ENCODE measurements at regions not wholly inside any gene's neighbourhood (a gene's known extent, or its start where the extent isn't known, plus 50 kb on each side); places are given as distances from the start of the nearest gene placed in this dataset.

DNA sequence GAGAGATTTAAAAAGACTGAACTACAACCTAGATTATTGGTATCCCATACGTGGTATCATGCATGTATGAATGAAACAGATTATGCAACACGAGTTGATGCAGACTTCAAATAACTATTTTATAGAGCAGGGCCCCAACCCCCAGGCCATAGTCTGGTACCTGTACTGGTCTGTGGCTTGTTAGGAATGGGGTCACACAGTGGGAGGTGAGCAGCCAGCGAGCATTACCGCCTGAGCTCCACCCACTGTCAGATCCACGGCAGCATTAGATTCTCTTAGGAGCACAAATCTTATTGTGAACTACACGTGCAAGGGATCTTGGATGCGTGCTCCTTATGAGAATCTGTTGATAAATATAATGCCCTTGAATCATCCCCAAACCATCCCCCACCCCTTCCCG lies 320.2 kb downstream of the TBC1D4 start:
- Mint-ChIP-seq H3K27ac (no peak overlapping the region), H3K36me3 (ENCODE audit: low read depth) (no peaks in the 10 kb centered on the region), H3K27me3 (ENCODE audit: low read depth) (no peaks in the 10 kb centered on the region), H3K4me1 (ENCODE audit: low read depth) (peaks cover 9% of the 10 kb centered on the region), H3K9me3 (no peaks in the 10 kb centered on the region), H3K4me3 (no peak overlapping the region)
- no peak for DNase-seq (ENCODE audit: low spot score)

DNA sequence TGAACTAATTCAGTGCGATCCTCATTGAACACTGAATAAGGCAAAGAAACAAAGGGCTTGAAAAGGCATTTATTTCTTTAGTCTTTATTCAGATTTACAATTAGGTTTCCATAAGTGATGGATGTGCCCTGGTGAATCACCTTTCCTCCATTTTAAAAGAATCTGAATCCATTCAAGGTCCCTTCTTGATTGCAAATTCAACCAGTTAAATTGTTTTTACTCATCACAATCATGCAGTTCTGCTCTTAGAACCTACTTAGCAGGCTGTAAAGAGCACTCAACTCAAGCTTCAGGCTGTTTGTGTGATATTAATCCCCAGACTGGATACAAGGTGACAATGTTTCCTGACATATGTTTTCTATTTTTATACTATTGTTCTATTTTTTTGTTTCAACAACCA lies 321.0 kb downstream of the TBC1D4 start:
- Mint-ChIP-seq H3K4me1 (ENCODE audit: low read depth) (peaks cover 9% of the 10 kb centered on the region), H3K9me3 (no peaks in the 10 kb centered on the region), H3K4me3 (no peak overlapping the region), H3K27ac (no peak overlapping the region), H3K27me3 (ENCODE audit: low read depth) (no peaks in the 10 kb centered on the region), H3K36me3 (ENCODE audit: low read depth) (no peaks in the 10 kb centered on the region)
- no peak for DNase-seq (ENCODE audit: low spot score)

DNA sequence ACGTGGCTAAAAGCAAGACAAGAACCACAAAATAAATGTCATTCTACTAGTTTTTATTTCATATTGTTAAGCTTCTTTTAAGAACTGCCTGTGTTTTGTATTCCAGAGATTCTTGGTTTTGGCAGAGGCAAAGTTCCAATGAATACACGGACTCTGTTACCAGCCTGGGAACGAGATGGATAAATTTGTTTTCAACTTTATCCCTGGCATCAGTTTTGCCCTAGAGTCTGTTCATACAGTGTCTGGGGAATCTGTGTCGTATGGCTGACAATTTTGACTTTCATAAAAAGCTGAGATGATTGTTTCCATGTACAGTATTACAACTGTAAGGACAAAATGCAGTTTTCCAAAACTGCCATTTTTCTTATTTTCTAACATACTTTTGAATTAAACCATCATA lies 327.6 kb downstream of the TBC1D4 start:
- no peaks in the 10 kb centered on the region for H3K36me3 Mint-ChIP-seq (ENCODE audit: low read depth)
- H3K4me3 Mint-ChIP-seq, result no peak overlapping the region
- peaks cover 9% of the 10 kb centered on the region for H3K4me1 Mint-ChIP-seq (ENCODE audit: low read depth)
- H3K27me3 Mint-ChIP-seq (ENCODE audit: low read depth), result no peaks in the 10 kb centered on the region
- no peaks in the 10 kb centered on the region for H3K9me3 Mint-ChIP-seq
- DNase-seq (ENCODE audit: low spot score), result no peak
- H3K27ac Mint-ChIP-seq, result no peak overlapping the region

DNA sequence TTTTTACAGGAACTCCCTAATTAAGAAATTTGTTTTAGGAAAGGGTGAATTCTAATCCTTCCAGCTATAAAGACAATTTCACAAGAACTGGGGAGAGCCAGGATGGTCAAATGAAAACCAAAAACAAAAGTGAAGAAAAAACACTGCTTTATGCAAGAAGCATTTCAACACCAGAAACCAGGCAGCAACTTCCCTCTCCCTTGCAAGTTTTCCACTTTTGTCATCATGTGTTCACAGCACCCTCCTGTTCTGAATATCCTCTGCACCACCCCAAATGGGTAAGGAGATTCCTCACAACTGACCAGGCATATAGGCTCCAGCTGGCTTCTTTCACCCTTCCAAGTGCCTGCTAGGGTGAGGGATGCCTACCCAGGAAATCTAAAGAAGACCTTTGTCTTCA lies 328.1 kb downstream of the TBC1D4 start:
- Mint-ChIP-seq H3K4me3 (no peak overlapping the region), H3K36me3 (ENCODE audit: low read depth) (no peaks in the 10 kb centered on the region), H3K27ac (no peak overlapping the region), H3K9me3 (no peaks in the 10 kb centered on the region), H3K4me1 (ENCODE audit: low read depth) (peaks cover 6% of the 10 kb centered on the region), H3K27me3 (ENCODE audit: low read depth) (no peaks in the 10 kb centered on the region)
- DNase-seq (ENCODE audit: low spot score), result no peak

DNA sequence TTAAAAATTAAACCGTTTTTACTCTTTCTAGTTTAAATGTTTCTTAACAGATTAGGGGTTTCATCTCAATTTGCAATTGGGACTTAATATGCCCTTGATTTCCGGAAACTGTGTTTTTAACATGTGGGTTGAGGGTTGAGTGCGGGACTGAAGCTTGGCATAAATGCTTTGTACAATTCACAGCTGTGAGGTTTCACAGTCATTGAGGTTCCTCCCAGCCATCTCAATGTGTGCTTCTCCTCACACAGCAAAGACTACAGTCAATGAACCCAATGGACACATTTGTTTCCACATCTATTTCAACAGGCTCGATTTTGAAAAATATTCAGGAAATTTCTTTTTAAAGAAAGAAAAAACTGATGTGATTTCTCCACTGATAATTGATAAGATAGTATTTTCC lies 328.6 kb downstream of the TBC1D4 start:
- no peaks in the 10 kb centered on the region for H3K27me3 Mint-ChIP-seq (ENCODE audit: low read depth)
- no peaks in the 10 kb centered on the region for H3K9me3 Mint-ChIP-seq
- no peak overlapping the region for H3K4me3 Mint-ChIP-seq
- H3K36me3 Mint-ChIP-seq (ENCODE audit: low read depth), result no peaks in the 10 kb centered on the region
- no peak for DNase-seq (ENCODE audit: low spot score)
- H3K27ac Mint-ChIP-seq, result no peak overlapping the region
- peaks cover 4% of the 10 kb centered on the region for H3K4me1 Mint-ChIP-seq (ENCODE audit: low read depth)

DNA sequence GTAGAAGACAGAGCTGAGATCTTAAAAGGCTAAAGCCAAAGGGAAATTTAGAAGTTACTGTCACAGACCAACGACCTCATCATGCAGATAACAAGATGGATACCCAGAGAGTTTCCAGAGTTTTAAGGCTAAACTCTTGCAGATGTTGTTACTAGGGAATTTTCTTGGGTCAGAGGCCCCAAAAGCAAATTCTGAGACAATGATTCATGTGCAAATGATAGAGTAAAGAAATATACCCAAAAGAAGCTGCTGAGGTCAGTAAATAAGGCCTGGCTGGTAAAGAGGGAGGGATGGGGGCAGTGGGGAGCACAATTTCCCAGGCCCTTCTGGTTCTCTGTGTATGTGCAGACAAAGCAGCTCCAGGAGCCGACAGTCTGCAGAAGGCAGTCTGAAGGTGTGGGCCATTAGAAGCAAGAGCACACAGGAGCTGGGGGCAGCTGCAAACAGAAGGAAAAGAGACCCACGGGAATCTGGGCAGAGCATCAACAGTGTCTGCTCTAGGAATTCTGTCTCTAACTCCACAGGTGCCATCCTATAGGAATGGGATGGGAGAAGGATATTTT lies 330.8 kb downstream of the TBC1D4 start:
- DNase-seq (ENCODE audit: low spot score), result no peak
- Mint-ChIP-seq H3K27ac (no peak overlapping the region), H3K4me3 (no peak overlapping the region), H3K9me3 (no peaks in the 10 kb centered on the region), H3K36me3 (ENCODE audit: low read depth) (no peaks in the 10 kb centered on the region), H3K27me3 (ENCODE audit: low read depth) (no peaks in the 10 kb centered on the region), H3K4me1 (ENCODE audit: low read depth) (no peaks in the 10 kb centered on the region)

DNA sequence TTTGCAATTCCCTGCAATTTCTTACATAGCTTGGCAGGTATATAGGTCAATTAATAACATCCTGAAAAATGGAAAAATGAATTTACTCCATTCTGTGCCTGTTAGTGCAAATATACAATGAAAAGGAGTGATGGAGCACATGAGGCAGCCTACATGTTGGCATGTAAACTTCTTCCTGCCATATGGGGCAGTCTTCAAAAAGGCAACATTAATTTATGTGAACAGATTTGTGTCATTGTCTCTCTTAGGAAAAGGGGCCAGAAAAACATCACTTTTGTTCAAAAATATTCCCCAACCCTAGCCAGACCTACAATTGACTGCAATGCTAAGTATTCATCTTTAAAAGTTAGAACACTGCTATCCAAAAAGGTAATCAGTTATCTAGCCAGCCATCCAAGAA lies 332.2 kb downstream of the TBC1D4 start:
- DNase-seq (ENCODE audit: low spot score), result no peak
- no peaks in the 10 kb centered on the region for H3K36me3 Mint-ChIP-seq (ENCODE audit: low read depth)
- H3K4me1 Mint-ChIP-seq (ENCODE audit: low read depth), result no peaks in the 10 kb centered on the region
- H3K4me3 Mint-ChIP-seq, result no peak overlapping the region
- H3K27me3 Mint-ChIP-seq (ENCODE audit: low read depth), result no peaks in the 10 kb centered on the region
- H3K27ac Mint-ChIP-seq, result no peak overlapping the region
- H3K9me3 Mint-ChIP-seq, result no peaks in the 10 kb centered on the region

DNA sequence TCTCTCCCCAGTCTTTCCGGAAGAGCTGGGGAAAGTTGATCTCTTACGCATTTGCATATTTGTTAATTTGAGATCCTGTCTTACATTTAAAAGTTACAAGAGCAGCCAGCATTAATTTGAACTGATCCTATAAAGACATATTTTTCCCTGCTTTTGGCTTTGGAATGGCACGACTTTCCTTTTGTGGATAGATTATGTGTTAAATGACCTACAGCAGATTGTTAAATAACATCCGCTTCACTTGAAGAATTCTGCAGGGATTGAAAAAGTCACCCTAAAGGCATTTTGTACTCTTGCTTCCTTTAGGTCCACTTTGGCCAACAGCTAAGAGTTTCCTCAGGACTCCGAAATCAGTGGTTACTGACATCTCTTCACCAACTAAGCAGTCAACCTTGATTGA lies 334.0 kb downstream of the TBC1D4 start:
- Mint-ChIP-seq H3K36me3 (ENCODE audit: low read depth) (no peaks in the 10 kb centered on the region), H3K9me3 (no peaks in the 10 kb centered on the region), H3K27ac (no peak overlapping the region), H3K4me3 (no peak overlapping the region), H3K4me1 (ENCODE audit: low read depth) (no peaks in the 10 kb centered on the region), H3K27me3 (ENCODE audit: low read depth) (no peaks in the 10 kb centered on the region)
- DNase-seq (ENCODE audit: low spot score), result no peak

DNA sequence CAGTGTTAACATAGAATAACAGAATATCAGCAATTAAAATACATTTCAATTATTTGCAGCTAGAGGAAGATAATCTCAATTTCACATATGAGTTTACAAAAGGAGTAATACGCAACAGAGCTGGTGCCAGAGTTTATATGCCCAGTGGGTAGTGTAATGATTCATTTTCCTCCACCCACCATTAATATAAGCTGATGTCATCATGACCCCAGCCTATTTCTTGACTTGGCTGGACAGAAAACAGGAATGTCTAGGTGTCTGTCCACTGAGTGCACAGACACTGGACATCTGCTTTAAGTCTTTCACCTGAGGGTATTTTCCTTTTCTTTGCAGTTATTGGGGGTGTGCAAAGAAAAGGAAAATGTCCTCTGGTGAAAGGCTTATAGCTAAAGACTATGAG lies 335.5 kb downstream of the TBC1D4 start:
- Mint-ChIP-seq H3K27me3 (ENCODE audit: low read depth) (no peaks in the 10 kb centered on the region), H3K4me3 (no peak overlapping the region), H3K27ac (no peak overlapping the region), H3K4me1 (ENCODE audit: low read depth) (no peaks in the 10 kb centered on the region), H3K9me3 (no peaks in the 10 kb centered on the region), H3K36me3 (ENCODE audit: low read depth) (no peaks in the 10 kb centered on the region)
- no peak for DNase-seq (ENCODE audit: low spot score)

DNA sequence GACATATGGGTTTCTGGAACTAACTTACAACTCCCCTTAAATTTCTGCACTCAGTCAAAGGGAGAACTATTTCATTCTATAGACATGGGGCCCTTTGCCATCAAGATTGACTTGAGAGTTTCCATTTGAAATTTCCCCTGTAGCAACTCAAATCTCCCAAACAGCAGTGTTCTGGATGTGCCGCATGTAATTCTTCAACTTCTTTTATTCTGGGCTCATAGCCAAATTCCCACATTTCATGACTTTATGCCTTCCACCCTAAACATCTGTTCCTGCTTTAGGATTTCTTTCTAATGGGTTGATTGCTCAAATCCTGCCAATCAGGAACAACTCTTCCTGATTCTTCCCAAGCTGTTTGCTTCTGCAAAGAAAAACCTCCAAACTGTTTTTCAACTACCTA lies 336.0 kb downstream of the TBC1D4 start:
- DNase-seq (ENCODE audit: low spot score), result no peak
- no peaks in the 10 kb centered on the region for H3K27me3 Mint-ChIP-seq (ENCODE audit: low read depth)
- no peaks in the 10 kb centered on the region for H3K4me1 Mint-ChIP-seq (ENCODE audit: low read depth)
- H3K4me3 Mint-ChIP-seq, result no peak overlapping the region
- H3K36me3 Mint-ChIP-seq (ENCODE audit: low read depth), result no peaks in the 10 kb centered on the region
- H3K9me3 Mint-ChIP-seq, result no peaks in the 10 kb centered on the region
- no peak overlapping the region for H3K27ac Mint-ChIP-seq

DNA sequence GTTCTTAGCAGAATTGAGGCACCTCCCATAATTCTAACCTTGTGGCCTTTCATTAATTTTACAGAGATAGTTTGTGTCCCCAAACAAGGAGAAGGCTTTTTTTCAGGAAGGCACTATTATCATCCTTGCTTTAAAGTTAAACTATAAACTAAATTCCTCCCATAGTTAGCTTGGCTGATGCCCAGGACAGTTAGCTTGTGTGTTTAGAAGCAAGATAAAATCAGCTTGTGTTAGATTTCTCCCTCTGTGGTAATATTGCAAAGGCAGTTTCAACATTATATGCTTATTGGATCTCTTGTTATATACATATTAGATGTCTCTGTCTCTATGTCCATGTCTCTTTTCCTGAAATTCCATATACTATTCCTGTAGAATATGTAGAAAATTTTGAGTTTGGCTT lies 342.7 kb downstream of the TBC1D4 start:
- no peaks in the 10 kb centered on the region for H3K27me3 Mint-ChIP-seq (ENCODE audit: low read depth)
- H3K4me3 Mint-ChIP-seq, result no peak overlapping the region
- no peaks in the 10 kb centered on the region for H3K4me1 Mint-ChIP-seq (ENCODE audit: low read depth)
- H3K27ac Mint-ChIP-seq, result no peak overlapping the region
- H3K36me3 Mint-ChIP-seq (ENCODE audit: low read depth), result no peaks in the 10 kb centered on the region
- H3K9me3 Mint-ChIP-seq, result no peaks in the 10 kb centered on the region
- DNase-seq (ENCODE audit: low spot score), result no peak

DNA sequence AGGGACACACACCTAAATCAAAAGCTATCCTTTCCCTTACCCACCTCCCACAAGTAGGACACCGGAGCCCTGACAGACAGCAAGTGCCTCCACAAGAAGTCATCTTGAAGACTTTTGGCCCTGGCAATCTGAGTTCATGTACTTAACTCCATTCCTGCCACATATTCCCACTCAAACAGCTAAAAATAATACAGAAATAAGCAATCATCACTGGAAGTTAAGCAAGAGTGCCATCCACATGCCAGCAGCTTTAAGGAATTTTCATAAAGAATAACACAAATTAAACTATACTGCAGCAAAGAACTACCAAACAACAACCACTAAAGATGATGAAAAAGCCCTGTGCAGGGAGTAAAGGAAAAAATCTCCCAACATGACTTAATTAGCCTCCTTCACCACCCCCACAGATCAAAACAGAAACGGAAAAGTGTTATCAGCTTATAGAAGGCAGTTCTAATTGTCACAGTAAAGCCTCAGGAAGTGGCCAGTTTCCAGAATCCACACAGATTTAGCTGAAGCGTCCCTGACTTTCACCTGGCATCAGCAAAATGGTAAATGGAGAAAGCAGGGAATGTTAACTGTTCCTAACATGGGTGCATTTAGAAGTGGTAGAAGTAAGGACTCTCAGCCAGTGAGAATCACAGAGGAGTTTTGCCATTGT lies 343.9 kb downstream of the TBC1D4 start:
- H3K4me3 Mint-ChIP-seq, result no peak overlapping the region
- DNase-seq (ENCODE audit: low spot score), result no peak
- no peaks in the 10 kb centered on the region for H3K36me3 Mint-ChIP-seq (ENCODE audit: low read depth)
- no peaks in the 10 kb centered on the region for H3K27me3 Mint-ChIP-seq (ENCODE audit: low read depth)
- H3K9me3 Mint-ChIP-seq, result no peaks in the 10 kb centered on the region
- no peak overlapping the region for H3K27ac Mint-ChIP-seq
- no peaks in the 10 kb centered on the region for H3K4me1 Mint-ChIP-seq (ENCODE audit: low read depth)

DNA sequence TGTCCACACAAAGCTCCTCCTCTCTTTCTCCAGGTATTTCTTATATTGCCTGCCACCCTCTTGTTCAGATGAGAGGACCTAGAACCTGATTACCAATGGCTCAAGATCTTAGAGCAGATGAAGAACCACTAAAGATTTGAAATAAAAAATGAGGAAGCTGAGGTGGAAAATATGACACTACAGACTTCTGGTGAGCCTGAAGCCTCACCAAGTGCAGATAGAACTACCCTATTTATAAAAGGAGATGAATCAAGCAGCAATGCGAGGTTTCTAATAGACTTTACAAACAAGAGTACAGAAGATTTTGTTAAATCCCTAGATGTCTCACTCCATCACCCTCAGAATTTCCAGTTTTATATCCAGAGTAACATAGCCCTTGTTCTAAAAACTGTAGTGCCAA lies 345.8 kb downstream of the TBC1D4 start:
- Mint-ChIP-seq H3K27ac (no peak overlapping the region), H3K36me3 (ENCODE audit: low read depth) (no peaks in the 10 kb centered on the region), H3K4me1 (ENCODE audit: low read depth) (no peaks in the 10 kb centered on the region), H3K27me3 (ENCODE audit: low read depth) (peaks cover 1% of the 10 kb centered on the region), H3K4me3 (no peak overlapping the region), H3K9me3 (no peaks in the 10 kb centered on the region)
- no peak for DNase-seq (ENCODE audit: low spot score)

DNA sequence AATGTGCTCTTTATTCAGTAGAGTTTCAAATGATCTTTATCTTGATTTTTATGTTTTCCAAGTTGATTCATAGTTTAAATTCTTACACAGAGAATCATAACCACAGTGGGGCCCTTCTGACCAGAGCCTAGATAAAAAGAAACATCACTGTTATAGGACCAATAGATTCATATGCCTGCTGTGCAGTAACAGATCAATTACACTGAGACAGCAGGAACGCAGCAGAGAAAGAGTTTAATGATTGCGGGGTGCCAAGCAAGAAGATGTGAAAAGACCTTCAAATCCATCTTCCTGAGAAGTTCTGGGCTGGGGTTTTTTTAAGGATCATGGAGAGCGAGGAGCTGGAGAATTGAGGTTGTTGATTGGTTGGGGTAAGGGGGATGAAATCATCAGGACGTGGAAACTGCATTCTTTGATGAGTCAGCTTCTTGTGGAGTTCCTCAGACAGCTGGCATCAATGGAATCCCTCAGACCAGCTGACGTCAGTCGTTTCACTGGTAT lies 346.6 kb downstream of the TBC1D4 start:
- H3K27me3 Mint-ChIP-seq (ENCODE audit: low read depth), result peaks cover 2% of the 10 kb centered on the region
- no peak for DNase-seq (ENCODE audit: low spot score)
- no peaks in the 10 kb centered on the region for H3K9me3 Mint-ChIP-seq
- H3K4me1 Mint-ChIP-seq (ENCODE audit: low read depth), result no peaks in the 10 kb centered on the region
- H3K4me3 Mint-ChIP-seq, result no peak overlapping the region
- no peak overlapping the region for H3K27ac Mint-ChIP-seq
- no peaks in the 10 kb centered on the region for H3K36me3 Mint-ChIP-seq (ENCODE audit: low read depth)

All from T-helper 2 cell treated with Interferon-gamma antibody and Interleukin-4, amounts not matched to agents 5 μg/mL and 100 μg/mL, for 36 hours (primary cell).